GM12891 (cell line): ENCODE measurements at regions not wholly inside any gene's neighbourhood (a gene's known extent, or its start where the extent isn't known, plus 50 kb on each side); places are given as distances from the start of the nearest gene placed in this dataset.

Experiments used
- PAX5 ChIP-seq: IDR thresholded peaks from 2 replicates; pipeline ENCODE4 v1.6.1; 2011; ENCODE audit warnings: low read length, moderate library complexity, mild to moderate bottlenecking; ENCODE audit not compliant: insufficient read depth, severe bottlenecking
- POLR2A ChIP-seq: IDR thresholded peaks from 2 replicates; pipeline ENCODE4 v1.6.1; 2011; ENCODE audit warnings: low read depth, low read length, control low read depth
- POLR2AphosphoS5 ChIP-seq: IDR thresholded peaks from 2 replicates; pipeline ENCODE4 v1.6.1; 2011; ENCODE audit warnings: low read depth, low read length, control low read depth
- SPI1 ChIP-seq: IDR thresholded peaks from 2 replicates; pipeline ENCODE4 v1.6.1; 2011; ENCODE audit warnings: low read depth, low read length, control low read depth
- TAF1 ChIP-seq: IDR thresholded peaks from 2 replicates; pipeline ENCODE4 v1.6.1; 2011; ENCODE audit warnings: low read depth, low read length, control low read depth

- no peak for TF ChIP-seq POLR2A
- no peak for TF ChIP-seq POLR2AphosphoS5
- no peak for TF ChIP-seq TAF1
- no peak for TF ChIP-seq PAX5
- no peak for TF ChIP-seq SPI1
Observed at GRCh38 chr12:113748707-113749432, 217.3 kb downstream of the RBM19 start.
